Stimulated activated naive CD8-positive, alpha-beta T cell treated with anti-CD3 and anti-CD28 coated beads, Interleukin-15, Interleukin-2, amounts not matched to agents 100 U/mL and 50 U/mL, for 24 hours (primary cell): ENCODE measurements at regions not wholly inside any gene's neighbourhood (a gene's known extent, or its start where the extent isn't known, plus 50 kb on each side); places are given as distances from the start of the nearest gene placed in this dataset.
"Not testable (repeated sequence)": the region's sequence is repeated elsewhere in the genome, so short reads cannot be mapped to it uniquely, and the experiment has no call there.

ENCODE experiments used
- ATAC-seq: fragments of 150-1000 bp; cut with Tn5 transposase; one replicate; pipeline ENCODE4 v1.10.0; 2021
- DNase-seq: peaks from one replicate; pipeline ENCODE4 v3.0.0; 2021

- ATAC-seq = no peak
- DNase-seq = no peak
Measured at GRCh38 chr3:145550522-145550921, 610.5 kb downstream of the PLOD2 start.

GRCh38 chr3:145557405-145557804, 603.6 kb downstream of the PLOD2 start:
- no peak for ATAC-seq
- DNase-seq = no peak

- ATAC-seq (no peak), DNase-seq (no peak)
Measured at GRCh38 chr3:145578471-145578870, 582.5 kb downstream of the PLOD2 start.

- no peak for DNase-seq
- ATAC-seq = no peak
Measured at GRCh38 chr3:145581694-145582093, 579.3 kb downstream of the PLOD2 start.

GRCh38 chr3:145604851-145605250, 556.1 kb downstream of the PLOD2 start:
- DNase-seq = no peak
- no peak for ATAC-seq

GRCh38 chr3:145620002-145620401, 541.0 kb downstream of the PLOD2 start:
- DNase-seq (no peak), ATAC-seq (no peak)

GRCh38 chr3:145620486-145620885, 540.5 kb downstream of the PLOD2 start:
- ATAC-seq = no peak
- DNase-seq = no peak

GRCh38 chr3:145623349-145623748, 537.6 kb downstream of the PLOD2 start:
- ATAC-seq = no peak

GRCh38 chr3:145628211-145628610, 532.8 kb downstream of the PLOD2 start:
- no peak for DNase-seq
- ATAC-seq = no peak

More at GRCh38 chr3:145623349-145623748, 537.6 kb downstream of the PLOD2 start:
- DNase-seq = no peak

- DNase-seq = no peak
- ATAC-seq = no peak
Measured at GRCh38 chr3:145637105-145637504, 523.9 kb downstream of the PLOD2 start.

- no peak for DNase-seq
- no peak for ATAC-seq
Measured at GRCh38 chr3:145639003-145639606, 521.9 kb downstream of the PLOD2 start.

- DNase-seq (no peak), ATAC-seq (no peak)
Measured at GRCh38 chr3:145639875-145640274, 521.1 kb downstream of the PLOD2 start.

GRCh38 chr3:145648396-145648795, 512.6 kb downstream of the PLOD2 start:
- ATAC-seq (no peak), DNase-seq (no peak)

GRCh38 chr3:145649368-145649887, 511.6 kb downstream of the PLOD2 start:
- no peak for ATAC-seq
- DNase-seq = no peak

- no peak for DNase-seq
- ATAC-seq = no peak
Measured at GRCh38 chr3:145650170-145650569, 510.8 kb downstream of the PLOD2 start.

GRCh38 chr3:145671121-145671520, 489.9 kb downstream of the PLOD2 start:
- no peak for DNase-seq
- ATAC-seq = no peak

GRCh38 chr3:145673838-145674237, 487.1 kb downstream of the PLOD2 start:
- no peak for DNase-seq
- ATAC-seq = no peak

- no peak for DNase-seq
- ATAC-seq = no peak
Measured at GRCh38 chr3:145678401-145678800, 482.6 kb downstream of the PLOD2 start.

- DNase-seq (no peak), ATAC-seq (no peak)
Measured at GRCh38 chr3:145681181-145681580, 479.8 kb downstream of the PLOD2 start.

GRCh38 chr3:145687978-145688377, 473.0 kb downstream of the PLOD2 start:
- DNase-seq, ATAC-seq: not testable (repeated sequence)

GRCh38 chr3:145692751-145693150, 468.2 kb downstream of the PLOD2 start:
- DNase-seq (no peak), ATAC-seq (no peak)

GRCh38 chr3:145696011-145696410, 465.0 kb downstream of the PLOD2 start:
- DNase-seq (no peak), ATAC-seq (no peak)

- DNase-seq (no peak), ATAC-seq (no peak)
Measured at GRCh38 chr3:145698250-145698649, 462.7 kb downstream of the PLOD2 start.

GRCh38 chr3:145698749-145699148, 462.2 kb downstream of the PLOD2 start:
- DNase-seq (no peak), ATAC-seq (no peak)
